GM10266 (cell line): ENCODE measurements at regions not wholly inside any gene's neighbourhood (a gene's known extent, or its start where the extent isn't known, plus 50 kb on each side); places are given as distances from the start of the nearest gene placed in this dataset.

Experiments used
- DNase-seq: peaks from one replicate; pipeline ENCODE4 v3.0.0; 2012; ENCODE audit errors: extremely low spot score
- CTCF ChIP-seq: IDR thresholded peaks from 2 replicates; pipeline ENCODE4 v1.5.1; 2012; ENCODE audit warnings: mild to moderate bottlenecking, low read depth; ENCODE audit not compliant: control insufficient read depth, insufficient read depth; ENCODE audit errors: missing control alignments

GRCh38 chr2:207448006-207448405 lies 81.8 kb upstream of the CREB1 start:
- no peak for TF ChIP-seq CTCF
- no peak for DNase-seq

GRCh38 chr2:207449642-207450165 lies 80.1 kb upstream of the CREB1 start:
- no peak for TF ChIP-seq CTCF
- DNase-seq: no peak

- no peak for TF ChIP-seq CTCF
- DNase-seq: no peak
Observed at GRCh38 chr2:207450186-207450585, 79.6 kb upstream of the CREB1 start.

- no peak for TF ChIP-seq CTCF
- no peak for DNase-seq
Observed at GRCh38 chr2:207458582-207458981, 71.2 kb upstream of the CREB1 start.

- DNase-seq: no peak
- TF ChIP-seq CTCF: no peak
Observed at GRCh38 chr2:207459990-207460757, 69.6 kb upstream of the CREB1 start.

- no peak for TF ChIP-seq CTCF
- DNase-seq: no peak
Observed at GRCh38 chr2:207463433-207463832, 66.3 kb upstream of the CREB1 start.

GRCh38 chr2:207464007-207464406 lies 65.8 kb upstream of the CREB1 start:
- no peak for DNase-seq

More at GRCh38 chr2:207464007-207464406, 65.8 kb upstream of the CREB1 start:
- TF ChIP-seq CTCF: no peak
